Pancreas (tissue), 10 donors: ENCODE measurements at regions not wholly inside any gene's neighbourhood (a gene's known extent, or its start where the extent isn't known, plus 50 kb on each side); places are given as distances from the start of the nearest gene placed in this dataset.
A peak's percentile ranks its signal among the peaks of the same experiment; 100 is the strongest.

Source experiments
- ATAC-seq, 4 donors: fragments of 200-7000 bp; cut with Tn5 transposase; one replicate each; pipeline versions ENCODE4 v1.8.0 to v1.9.1; 2020; ENCODE audit warnings: mild to moderate bottlenecking in 4 of 4, moderate library complexity in 4 of 4
- DNase-seq, 6 donors: peaks; one replicate each; pipeline ENCODE4 v3.0.0-alpha.2; 2020
- FAIRE-seq: peaks from 2 replicates; lab custom pipeline; 2012; peaks lifted over from hg19 to GRCh38; lab: Jason Lieb, UNC
- H3K27ac ChIP-seq, 4 donors: fragments of 200-600 bp; sonication (generic); 1 replicate in 3 of 4; 2 replicates in 1 of 4; pipeline versions ENCODE4 v1.5.0 to v1.8.0; 2020
- H3K27me3 ChIP-seq, 4 donors: fragments of 200-600 bp; one replicate each; pipeline ENCODE4 v1.8.0; 2021
- H3K36me3 ChIP-seq, 3 donors: fragments of 200-600 bp; sonication (generic) in 1 of 3; one replicate each; pipeline versions ENCODE4 v1.5.0 to v1.8.0; 2020 to 2021
- H3K4me1 ChIP-seq, 3 donors: fragments of 200-600 bp; one replicate each; pipeline ENCODE4 v1.8.0; 2021
- H3K4me3 ChIP-seq, 4 donors: fragments of 200-600 bp; sonication (generic) in 2 of 4; one replicate each; pipeline versions ENCODE4 v1.5.0 to v1.8.0; 2020 to 2021
- H3K9me3 ChIP-seq, 4 donors: fragments of 200-600 bp; one replicate each; pipeline ENCODE4 v1.8.0; 2021
- WGBS, 2 donors: extraction: QIAGEN DNeasy Blood & Tissue Kit; methylation state at CpG; one replicate each; pipeline ENCODE4 v1.1.7; 2013; 5-methylcytosine and 5-hydroxymethylcytosine counted together
- intact Hi-C, 3 donors: fragments of 100-400 bp; cut with DNase I; formaldehyde crosslinking; loops; one replicate each; pipeline versions ENCODE4 v1.11.1 to v1.14.2; 2022
- TF ChIP-seq, protein P1 (sequence below), 4 donors: fragments of 200-600 bp; sonication (generic) in 3 of 4; IDR thresholded peaks; one replicate each; pipeline versions ENCODE4 v1.5.0 to v1.8.0; 2021; ENCODE audit warnings: antibody characterized with exemption in 4 of 4
- donor health status: healthy with polysubstance abuse.
- donor health status: DM: no; HTN: no; CAD: no; lungs with moderate emphysema.
- donor health status: DM: no; HTN: no; CAD: no.
- donor health status: control.
- donor health status: control.
- donor health status: Bipolar disorder and iron deficiency.
- donor health status: DM: yes; HTN: yes; CAD: no.
- donor health status: DM: no; HTN: no; CAD: no.
- donor health status: DM: no; HTN: no; CAD: no.
- donor health status: DM: yes; HTN: yes; CAD: no.

GRCh38 chr2:60267122-60267521, 286.3 kb downstream of the BCL11A start:
- Histone ChIP-seq H3K36me3 (no peaks in the 10 kb centered on the region), H3K9me3 (no peaks in the 10 kb centered on the region), H3K4me1 (no peaks in the 10 kb centered on the region), H3K27me3 (no peaks in the 10 kb centered on the region), H3K27ac (no peak overlapping the region), H3K4me3 (no peak overlapping the region)
- intact Hi-C loops: no loop called here
- WGBS, 2 donors: 68 to 88% methylated on average over 5 of the region's 5 CpGs
- ATAC-seq (peak in 2 of 4 donors; percentile 24 to 48), DNase-seq (no peak), FAIRE-seq (no peak)
- TF ChIP-seq, protein P1, sequence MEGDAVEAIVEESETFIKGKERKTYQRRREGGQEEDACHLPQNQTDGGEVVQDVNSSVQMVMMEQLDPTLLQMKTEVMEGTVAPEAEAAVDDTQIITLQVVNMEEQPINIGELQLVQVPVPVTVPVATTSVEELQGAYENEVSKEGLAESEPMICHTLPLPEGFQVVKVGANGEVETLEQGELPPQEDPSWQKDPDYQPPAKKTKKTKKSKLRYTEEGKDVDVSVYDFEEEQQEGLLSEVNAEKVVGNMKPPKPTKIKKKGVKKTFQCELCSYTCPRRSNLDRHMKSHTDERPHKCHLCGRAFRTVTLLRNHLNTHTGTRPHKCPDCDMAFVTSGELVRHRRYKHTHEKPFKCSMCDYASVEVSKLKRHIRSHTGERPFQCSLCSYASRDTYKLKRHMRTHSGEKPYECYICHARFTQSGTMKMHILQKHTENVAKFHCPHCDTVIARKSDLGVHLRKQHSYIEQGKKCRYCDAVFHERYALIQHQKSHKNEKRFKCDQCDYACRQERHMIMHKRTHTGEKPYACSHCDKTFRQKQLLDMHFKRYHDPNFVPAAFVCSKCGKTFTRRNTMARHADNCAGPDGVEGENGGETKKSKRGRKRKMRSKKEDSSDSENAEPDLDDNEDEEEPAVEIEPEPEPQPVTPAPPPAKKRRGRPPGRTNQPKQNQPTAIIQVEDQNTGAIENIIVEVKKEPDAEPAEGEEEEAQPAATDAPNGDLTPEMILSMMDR (IDR thresholded peaks at IDR 0.05): no peak

DNA sequence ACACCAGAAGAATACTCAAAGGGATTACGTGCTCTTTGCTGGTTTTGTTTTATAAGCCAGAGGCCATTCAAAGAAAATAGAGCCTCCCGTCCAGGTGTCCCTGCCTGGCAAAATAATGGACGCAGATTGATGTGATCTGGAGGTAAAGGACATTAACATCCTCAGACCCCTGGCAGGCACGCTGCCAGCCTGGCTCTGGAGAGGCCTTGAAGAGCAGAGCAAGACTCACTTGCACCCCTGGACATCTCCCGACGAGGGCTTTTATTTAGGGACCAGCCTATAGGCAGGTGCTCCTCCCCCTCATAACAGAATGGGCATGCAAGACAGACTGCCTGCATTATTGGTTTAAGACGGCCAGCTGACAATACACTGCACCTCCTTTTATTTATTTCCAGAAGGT, 291.3 kb downstream of the BCL11A start:
- FAIRE-seq: no peak
- H3K27ac ChIP-seq: no peak overlapping the region
- H3K4me3 ChIP-seq: no peak overlapping the region
- 75 to 76% methylated on average over 7 of the region's 7 CpGs for WGBS, 2 donors
- TF ChIP-seq, protein P1 (IDR thresholded peaks at IDR 0.05): no peak
- no peaks in the 10 kb centered on the region for H3K4me1 ChIP-seq
- DNase-seq: no peak
- ATAC-seq: no peak
- intact Hi-C loops: no loop called here
- H3K9me3 ChIP-seq: no peaks in the 10 kb centered on the region
- H3K27me3 ChIP-seq: no peaks in the 10 kb centered on the region
- H3K36me3 ChIP-seq: no peaks in the 10 kb centered on the region

GRCh38 chr2:60260639-60261296, 292.7 kb downstream of the BCL11A start:
- ATAC-seq: peak in 3 of 4 donors; percentile 55 to 72 (median 70)
- H3K27ac ChIP-seq: no peak overlapping the region
- TF ChIP-seq, protein P1 (IDR thresholded peaks at IDR 0.05): no peak

DNA sequence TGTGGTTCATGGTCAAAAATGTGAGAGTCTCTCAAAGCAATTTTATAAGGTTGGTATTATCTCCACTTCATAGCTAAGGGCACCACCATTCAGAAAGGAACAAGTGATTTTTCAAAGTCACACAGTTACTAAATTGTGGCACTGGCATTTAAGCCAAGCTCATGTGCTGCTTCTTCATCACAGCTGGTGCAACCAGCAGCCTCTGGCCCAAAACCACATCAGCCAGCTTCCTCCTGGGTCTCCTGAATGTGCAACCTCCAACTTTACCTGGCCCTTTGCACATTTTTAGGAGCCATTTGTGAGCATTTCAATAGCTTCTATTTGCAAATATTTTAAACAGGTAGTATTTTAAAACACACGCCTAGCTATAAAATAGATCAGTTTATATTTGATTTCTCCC, 293.7 kb downstream of the BCL11A start:
- H3K4me1 ChIP-seq: no peaks in the 10 kb centered on the region
- DNase-seq: no peak
- no peaks in the 10 kb centered on the region for H3K36me3 ChIP-seq
- no peak overlapping the region for H3K27ac ChIP-seq
- TF ChIP-seq, protein P1 (IDR thresholded peaks at IDR 0.05): no peak
- H3K9me3 ChIP-seq: no peaks in the 10 kb centered on the region
- no peaks in the 10 kb centered on the region for H3K27me3 ChIP-seq
- H3K4me3 ChIP-seq: no peak overlapping the region
- ATAC-seq: no peak
- intact Hi-C loops: no loop called here
- WGBS, 2 donors: 84 to 88% methylated on average over 1 of the region's 1 CpG
- no peak for FAIRE-seq

More at GRCh38 chr2:60260639-60261296, 292.7 kb downstream of the BCL11A start:
- peak in 2 of 6 donors; percentile 47 to 66 for DNase-seq
- no peaks in the 10 kb centered on the region for H3K9me3 ChIP-seq
- WGBS, 2 donors: 65 to 70% methylated on average over 13 of the region's 13 CpGs
- H3K27me3 ChIP-seq: no peaks in the 10 kb centered on the region
- H3K4me3 ChIP-seq: no peak overlapping the region
- intact Hi-C loops: no loop called here
- H3K4me1 ChIP-seq: no peaks in the 10 kb centered on the region
- no peaks in the 10 kb centered on the region for H3K36me3 ChIP-seq
- FAIRE-seq: no peak

DNA sequence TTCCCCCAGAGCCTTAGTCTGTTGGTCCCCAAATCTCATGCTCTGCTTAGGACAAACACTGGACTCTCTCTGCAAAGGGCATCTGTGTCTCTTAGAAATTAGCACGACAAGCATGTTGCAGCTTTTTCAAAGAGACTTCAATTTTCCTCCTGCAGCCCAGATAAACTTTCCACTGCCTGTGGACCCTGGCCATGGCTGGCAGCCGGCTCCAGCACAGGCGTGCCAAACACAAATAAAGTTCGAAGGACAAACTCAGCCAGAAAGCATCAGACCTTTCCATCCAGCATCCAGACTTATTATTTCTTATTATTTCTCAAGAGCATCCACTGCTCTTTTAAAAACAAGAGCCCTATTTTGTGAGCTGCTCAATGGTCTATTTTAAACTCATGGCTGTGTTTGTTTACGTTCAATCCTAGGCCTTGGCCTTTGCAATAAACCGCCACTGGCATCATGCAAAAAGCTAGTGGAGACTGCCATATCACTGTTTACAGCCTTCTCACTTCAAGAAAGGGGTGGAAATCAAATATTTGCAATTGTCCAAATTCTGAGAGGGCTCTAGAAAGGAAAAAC, 300.8 kb downstream of the BCL11A start:
- intact Hi-C loops: no loop called here
- H3K27ac ChIP-seq: no peak overlapping the region
- no peaks in the 10 kb centered on the region for H3K36me3 ChIP-seq
- no peak for FAIRE-seq
- ATAC-seq: no peak
- no peaks in the 10 kb centered on the region for H3K4me1 ChIP-seq
- H3K27me3 ChIP-seq: no peaks in the 10 kb centered on the region
- H3K4me3 ChIP-seq: no peak overlapping the region
- TF ChIP-seq, protein P1 (IDR thresholded peaks at IDR 0.05): no peak
- no peak for DNase-seq
- no peaks in the 10 kb centered on the region for H3K9me3 ChIP-seq
- WGBS, 2 donors: 36 to 41% methylated on average over 6 of the region's 6 CpGs
